ENCODE measurements at regions not wholly inside any gene's neighbourhood (a gene's known extent, or its start where the extent isn't known, plus 50 kb on each side); places are given as distances from the start of the nearest gene placed in this dataset.

DNA sequence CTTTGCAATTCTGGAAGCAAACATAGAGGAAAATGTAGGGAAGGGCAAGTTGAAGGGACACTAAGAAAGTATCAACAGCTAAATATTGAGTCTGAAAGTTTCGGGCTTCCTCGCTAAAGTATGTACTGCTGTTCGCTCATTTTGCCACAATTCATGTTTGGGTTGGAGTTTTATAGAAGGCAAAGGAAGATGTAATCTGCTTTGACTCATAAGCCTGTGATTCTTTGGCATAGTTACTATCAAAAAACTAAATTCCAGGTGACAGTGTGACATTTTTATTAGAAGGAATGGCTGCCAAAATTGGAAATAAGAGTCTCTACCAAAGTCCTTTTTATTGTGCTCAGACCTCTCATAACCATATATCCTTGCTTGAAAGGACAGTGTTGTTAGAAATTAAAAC lies 336.7 kb upstream of the ADGRL3 start:
- TF ChIP-seq, protein P1, sequence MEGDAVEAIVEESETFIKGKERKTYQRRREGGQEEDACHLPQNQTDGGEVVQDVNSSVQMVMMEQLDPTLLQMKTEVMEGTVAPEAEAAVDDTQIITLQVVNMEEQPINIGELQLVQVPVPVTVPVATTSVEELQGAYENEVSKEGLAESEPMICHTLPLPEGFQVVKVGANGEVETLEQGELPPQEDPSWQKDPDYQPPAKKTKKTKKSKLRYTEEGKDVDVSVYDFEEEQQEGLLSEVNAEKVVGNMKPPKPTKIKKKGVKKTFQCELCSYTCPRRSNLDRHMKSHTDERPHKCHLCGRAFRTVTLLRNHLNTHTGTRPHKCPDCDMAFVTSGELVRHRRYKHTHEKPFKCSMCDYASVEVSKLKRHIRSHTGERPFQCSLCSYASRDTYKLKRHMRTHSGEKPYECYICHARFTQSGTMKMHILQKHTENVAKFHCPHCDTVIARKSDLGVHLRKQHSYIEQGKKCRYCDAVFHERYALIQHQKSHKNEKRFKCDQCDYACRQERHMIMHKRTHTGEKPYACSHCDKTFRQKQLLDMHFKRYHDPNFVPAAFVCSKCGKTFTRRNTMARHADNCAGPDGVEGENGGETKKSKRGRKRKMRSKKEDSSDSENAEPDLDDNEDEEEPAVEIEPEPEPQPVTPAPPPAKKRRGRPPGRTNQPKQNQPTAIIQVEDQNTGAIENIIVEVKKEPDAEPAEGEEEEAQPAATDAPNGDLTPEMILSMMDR (IDR thresholded peaks at IDR 0.05): no peak
- TF ChIP-seq POLR2A (IDR thresholded peaks at IDR 0.05): no peak
